Peyer's patch (tissue), 4 donors: ENCODE measurements at regions not wholly inside any gene's neighbourhood (a gene's known extent, or its start where the extent isn't known, plus 50 kb on each side); places are given as distances from the start of the nearest gene placed in this dataset.

Experiments
- DNase-seq, 3 donors: peaks; one replicate each; pipeline ENCODE4 v3.0.0-alpha.2; 2017 to 2019
- H3K27ac ChIP-seq, 4 donors: fragments of 200-600 bp; sonication (generic); one replicate each; pipeline ENCODE4 v1.5.1; 2016 to 2019
- H3K27me3 ChIP-seq, 2 donors: fragments of 200-600 bp; sonication (generic); one replicate each; pipeline ENCODE4 v1.5.1; 2019
- H3K36me3 ChIP-seq, 3 donors: fragments of 200-600 bp; sonication (generic); one replicate each; pipeline ENCODE4 v1.5.1; 2016 to 2019
- H3K4me1 ChIP-seq, 4 donors: fragments of 200-600 bp; sonication (generic); one replicate each; pipeline ENCODE4 v1.5.1; 2016 to 2019
- H3K4me3 ChIP-seq, 4 donors: fragments of 200-600 bp; sonication (generic); 1 replicate in 3 of 4; 2 replicates in 1 of 4; pipeline ENCODE4 v1.5.1; 2016 to 2019; ENCODE audit warnings: mild to moderate bottlenecking in 1 of 4
- H3K9me3 ChIP-seq, 4 donors: fragments of 200-600 bp; sonication (generic); one replicate each; pipeline ENCODE4 v1.5.1; 2016 to 2019; ENCODE audit warnings: mild to moderate bottlenecking in 1 of 4
- POLR2A ChIP-seq, 2 donors: fragments of 450-650 bp; IDR thresholded peaks; one replicate each; pipeline ENCODE4 v1.5.1; 2017; ENCODE audit warnings: antibody characterized with exemption in 2 of 2, mild to moderate bottlenecking in 2 of 2, moderate library complexity in 2 of 2
- TF ChIP-seq, protein P1 (sequence below), 6 experiments: fragments of 450-650 bp in 4 of 6; fragments of 200-600 bp in 2 of 6; sonication (generic) in 1 of 6; IDR thresholded peaks; one replicate each; pipeline ENCODE4 v1.5.1; 2017 to 2019; ENCODE audit warnings: antibody characterized with exemption in 6 of 6, mild to moderate bottlenecking in 3 of 6, moderate library complexity in 1 of 6

DNA sequence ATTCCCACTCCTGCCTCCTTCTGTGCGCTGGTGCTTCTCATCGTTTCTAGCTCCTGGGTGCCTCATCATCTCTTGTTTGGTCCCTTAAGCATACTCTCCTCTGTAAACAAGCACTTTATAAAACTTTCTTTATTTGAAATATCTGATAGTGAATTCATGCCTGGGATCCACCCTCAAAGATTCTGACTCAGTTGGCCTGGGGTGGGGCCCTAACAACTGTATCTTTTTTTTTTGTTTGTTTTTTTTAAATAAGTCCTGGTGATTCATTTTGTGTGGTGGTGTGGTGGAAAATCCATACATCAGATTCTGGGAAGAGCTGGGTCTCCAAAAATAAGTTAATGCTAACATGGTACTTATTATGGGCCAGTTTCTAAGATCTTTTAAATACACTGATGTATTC, 678.3 kb downstream of the TOX3 start:
- no peak overlapping the region for H3K4me3 ChIP-seq
- no peaks in the 10 kb centered on the region for H3K4me1 ChIP-seq
- no peaks in the 10 kb centered on the region for H3K9me3 ChIP-seq
- DNase-seq: no peak
- H3K27me3 ChIP-seq: no peaks in the 10 kb centered on the region
- TF ChIP-seq, protein P1, sequence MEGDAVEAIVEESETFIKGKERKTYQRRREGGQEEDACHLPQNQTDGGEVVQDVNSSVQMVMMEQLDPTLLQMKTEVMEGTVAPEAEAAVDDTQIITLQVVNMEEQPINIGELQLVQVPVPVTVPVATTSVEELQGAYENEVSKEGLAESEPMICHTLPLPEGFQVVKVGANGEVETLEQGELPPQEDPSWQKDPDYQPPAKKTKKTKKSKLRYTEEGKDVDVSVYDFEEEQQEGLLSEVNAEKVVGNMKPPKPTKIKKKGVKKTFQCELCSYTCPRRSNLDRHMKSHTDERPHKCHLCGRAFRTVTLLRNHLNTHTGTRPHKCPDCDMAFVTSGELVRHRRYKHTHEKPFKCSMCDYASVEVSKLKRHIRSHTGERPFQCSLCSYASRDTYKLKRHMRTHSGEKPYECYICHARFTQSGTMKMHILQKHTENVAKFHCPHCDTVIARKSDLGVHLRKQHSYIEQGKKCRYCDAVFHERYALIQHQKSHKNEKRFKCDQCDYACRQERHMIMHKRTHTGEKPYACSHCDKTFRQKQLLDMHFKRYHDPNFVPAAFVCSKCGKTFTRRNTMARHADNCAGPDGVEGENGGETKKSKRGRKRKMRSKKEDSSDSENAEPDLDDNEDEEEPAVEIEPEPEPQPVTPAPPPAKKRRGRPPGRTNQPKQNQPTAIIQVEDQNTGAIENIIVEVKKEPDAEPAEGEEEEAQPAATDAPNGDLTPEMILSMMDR (IDR thresholded peaks at IDR 0.05): no peak
- TF ChIP-seq POLR2A (IDR thresholded peaks at IDR 0.05): no peak
- H3K36me3 ChIP-seq: no peaks in the 10 kb centered on the region
- no peak overlapping the region for H3K27ac ChIP-seq

DNA sequence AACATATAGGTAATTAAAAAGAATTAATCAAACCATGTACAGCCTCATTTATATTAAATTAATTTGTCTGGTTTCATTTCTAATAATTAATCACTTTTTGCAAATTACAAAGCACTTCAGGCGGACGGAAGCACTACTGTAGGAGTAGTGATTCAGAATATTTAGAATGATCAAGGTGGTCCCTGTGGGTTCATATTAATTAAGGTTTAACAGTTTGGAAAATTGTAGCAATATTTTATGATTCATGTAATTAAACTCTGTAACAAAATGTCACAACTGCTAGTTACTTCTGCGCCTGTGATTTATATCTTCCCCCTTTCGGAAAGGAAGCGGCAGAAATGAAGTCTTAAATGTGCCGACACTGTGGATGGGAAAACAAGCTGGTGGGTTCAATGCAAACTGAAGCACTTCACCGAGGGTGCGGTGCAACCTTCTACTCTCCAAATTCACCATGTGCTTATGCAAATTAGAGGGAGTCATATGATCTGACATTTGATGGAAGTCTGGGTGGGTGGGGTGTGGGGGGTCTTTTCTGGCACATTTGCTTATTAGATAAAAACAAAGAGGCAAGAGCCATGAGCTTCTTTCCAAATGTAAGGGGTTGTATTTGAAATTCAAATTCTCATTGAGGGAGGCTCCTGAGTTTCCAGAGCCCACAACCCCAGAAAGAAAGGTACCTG, 679.4 kb downstream of the TOX3 start:
- Histone ChIP-seq H3K27ac (no peak overlapping the region), H3K36me3 (no peaks in the 10 kb centered on the region), H3K9me3 (no peaks in the 10 kb centered on the region), H3K4me1 (no peaks in the 10 kb centered on the region), H3K27me3 (no peaks in the 10 kb centered on the region), H3K4me3 (no peak overlapping the region)
- no peak for DNase-seq
- TF ChIP-seq, protein P1 (IDR thresholded peaks at IDR 0.05): no peak
- TF ChIP-seq POLR2A (IDR thresholded peaks at IDR 0.05): no peak

DNA sequence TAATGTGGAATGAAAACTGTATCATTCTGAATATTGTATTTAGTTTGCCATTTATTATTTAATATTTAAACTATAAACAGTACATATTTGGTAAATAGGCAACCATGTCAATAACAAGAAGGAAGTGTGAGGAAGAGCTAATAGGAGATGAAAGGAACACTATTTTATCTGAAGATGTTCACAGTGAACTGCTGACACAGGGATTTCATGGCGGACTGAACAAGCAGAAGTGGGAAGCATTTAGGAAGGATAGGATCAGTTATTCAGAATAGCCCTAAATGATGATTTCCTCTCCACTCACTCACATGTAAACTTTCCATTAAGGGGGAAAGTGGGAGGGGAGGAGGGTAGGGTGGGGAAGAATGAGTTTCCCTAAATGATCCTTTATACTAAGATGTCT, 682.4 kb downstream of the TOX3 start:
- no peak overlapping the region for H3K27ac ChIP-seq
- H3K4me1 ChIP-seq: no peaks in the 10 kb centered on the region
- H3K4me3 ChIP-seq: no peak overlapping the region
- TF ChIP-seq POLR2A (IDR thresholded peaks at IDR 0.05): no peak
- TF ChIP-seq, protein P1 (IDR thresholded peaks at IDR 0.05): no peak
- DNase-seq: no peak
- H3K9me3 ChIP-seq: no peaks in the 10 kb centered on the region
- H3K36me3 ChIP-seq: no peaks in the 10 kb centered on the region
- no peaks in the 10 kb centered on the region for H3K27me3 ChIP-seq

DNA sequence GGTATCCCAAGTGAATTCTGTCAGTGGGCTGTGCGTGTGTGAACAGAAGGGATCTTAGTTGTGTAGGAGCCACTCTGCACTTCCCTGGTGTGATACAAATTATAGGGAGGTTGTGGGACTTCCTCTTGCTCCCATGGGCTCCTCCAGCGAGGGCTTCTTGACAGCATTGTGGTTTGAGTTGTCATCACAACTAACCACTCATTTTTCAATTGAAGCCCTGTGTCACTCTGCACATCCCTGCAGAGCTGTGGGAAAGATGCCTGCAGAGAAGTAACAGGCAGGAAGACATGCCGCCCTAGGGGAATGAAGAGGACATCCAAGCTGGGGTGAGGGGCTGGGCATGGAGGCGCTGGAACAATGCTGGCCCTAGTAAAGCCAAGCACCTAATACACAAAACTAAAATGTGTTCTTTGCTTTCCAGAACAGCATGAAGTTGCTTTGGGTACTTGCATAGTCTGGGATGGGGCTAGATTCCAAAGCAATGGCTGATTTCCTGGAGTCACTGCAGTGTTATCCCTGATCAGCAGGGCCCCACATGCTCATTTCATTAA, 692.5 kb downstream of the TOX3 start:
- no peaks in the 10 kb centered on the region for H3K4me1 ChIP-seq
- H3K27ac ChIP-seq: no peak overlapping the region
- no peak overlapping the region for H3K4me3 ChIP-seq
- TF ChIP-seq, protein P1 (IDR thresholded peaks at IDR 0.05): no peak
- TF ChIP-seq POLR2A (IDR thresholded peaks at IDR 0.05): no peak
- DNase-seq: no peak
- no peaks in the 10 kb centered on the region for H3K36me3 ChIP-seq
- H3K9me3 ChIP-seq: no peaks in the 10 kb centered on the region
- no peaks in the 10 kb centered on the region for H3K27me3 ChIP-seq

DNA sequence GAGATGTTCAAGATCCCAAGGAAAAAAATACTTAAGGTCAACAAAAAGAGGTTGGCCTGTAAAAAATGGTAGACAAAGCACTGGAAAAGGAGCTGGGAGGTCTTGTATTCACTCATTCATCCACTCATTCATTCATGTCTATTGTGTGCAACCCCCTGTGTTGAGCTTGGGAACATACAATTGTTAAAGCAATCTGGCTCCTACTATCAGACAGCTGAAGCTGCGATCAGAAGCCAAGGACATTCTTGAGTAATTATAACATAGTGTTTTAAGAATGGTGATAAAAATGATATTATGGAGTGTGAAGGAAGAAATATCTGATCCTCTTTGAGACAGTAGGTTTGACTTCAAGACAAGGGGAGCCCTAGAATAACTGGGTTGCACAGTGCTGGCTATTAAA, 693.4 kb downstream of the TOX3 start:
- DNase-seq: no peak
- Histone ChIP-seq H3K9me3 (no peaks in the 10 kb centered on the region), H3K4me3 (no peak overlapping the region), H3K4me1 (no peaks in the 10 kb centered on the region), H3K27me3 (no peaks in the 10 kb centered on the region), H3K27ac (no peak overlapping the region), H3K36me3 (no peaks in the 10 kb centered on the region)
- TF ChIP-seq, protein P1 (IDR thresholded peaks at IDR 0.05): no peak
- TF ChIP-seq POLR2A (IDR thresholded peaks at IDR 0.05): no peak
